NCI-H82 treated with DMSO at 0.1 percent for 48 hours (cell line): ENCODE measurements at regions not wholly inside any gene's neighbourhood (a gene's known extent, or its start where the extent isn't known, plus 50 kb on each side); places are given as distances from the start of the nearest gene placed in this dataset.
"Not testable (repeated sequence)": the region's sequence is repeated elsewhere in the genome, so short reads cannot be mapped to it uniquely, and the experiment has no call there.

ENCODE experiments used
- DNase-seq: peaks from one replicate; lab custom pipeline; 2025; ENCODE audit not compliant: unreplicated experiment; lab: John Stamatoyannopoulos, UW

DNA sequence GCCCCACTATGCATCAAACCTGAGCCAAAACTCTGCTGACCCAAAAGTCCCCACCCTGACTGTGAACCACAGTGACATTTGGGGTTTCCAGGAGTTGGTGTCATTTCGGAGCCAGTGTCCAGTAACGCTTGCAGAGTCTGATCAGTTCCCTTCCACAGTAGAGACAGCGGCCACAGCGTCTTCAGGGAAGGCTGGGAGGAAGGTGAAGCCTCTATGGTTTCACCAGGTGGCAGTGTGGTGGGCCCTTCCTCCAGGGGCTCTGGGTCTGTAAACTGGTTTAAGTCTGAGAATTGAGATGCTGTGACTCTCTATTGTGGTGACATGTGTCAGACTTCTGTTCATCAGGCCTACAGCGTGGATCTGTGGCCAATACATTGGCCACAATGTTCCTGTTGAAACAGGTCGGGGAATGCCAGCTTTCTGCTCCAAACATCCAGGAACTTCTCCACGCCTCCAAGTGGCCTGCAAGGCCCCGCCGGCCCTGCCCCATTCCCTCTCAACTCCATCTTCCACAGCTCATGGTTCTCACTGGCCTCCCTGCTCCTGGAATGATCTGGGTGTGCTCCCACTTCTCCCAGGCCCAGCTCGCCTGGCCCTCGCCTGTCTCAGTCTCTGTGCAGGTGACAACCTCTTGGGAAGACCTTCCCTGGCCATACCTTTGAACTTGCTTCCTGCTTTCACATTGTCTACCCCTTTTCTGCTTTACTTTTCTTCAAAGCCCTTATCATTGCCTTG lies 124.5 kb upstream of the FAM20C start:
- DNase-seq = no peak

- DNase-seq = no peak
These were observed 123.7 kb upstream of the FAM20C start for GRCh38 chr7:68629-69028.

DNA sequence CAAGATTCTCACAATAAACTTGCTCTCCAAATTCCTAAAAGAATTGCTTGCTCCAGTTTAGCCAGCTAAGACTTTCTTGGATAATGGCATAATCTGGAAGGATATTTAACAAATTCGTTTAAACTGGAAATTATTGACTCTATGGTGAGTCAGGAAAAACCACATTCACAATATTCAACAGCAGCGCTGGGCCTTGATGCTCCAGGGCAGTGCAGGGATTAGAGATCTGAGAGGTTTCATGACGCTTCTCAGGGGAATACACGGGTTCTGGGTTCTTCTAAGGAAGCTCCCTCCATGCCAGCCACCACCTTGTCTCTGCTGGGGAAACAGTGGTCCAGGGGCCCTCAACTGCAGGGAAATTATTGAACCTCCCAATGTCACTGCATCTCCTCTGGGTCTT lies 123.3 kb upstream of the FAM20C start:
- not testable (repeated sequence) for DNase-seq

DNA sequence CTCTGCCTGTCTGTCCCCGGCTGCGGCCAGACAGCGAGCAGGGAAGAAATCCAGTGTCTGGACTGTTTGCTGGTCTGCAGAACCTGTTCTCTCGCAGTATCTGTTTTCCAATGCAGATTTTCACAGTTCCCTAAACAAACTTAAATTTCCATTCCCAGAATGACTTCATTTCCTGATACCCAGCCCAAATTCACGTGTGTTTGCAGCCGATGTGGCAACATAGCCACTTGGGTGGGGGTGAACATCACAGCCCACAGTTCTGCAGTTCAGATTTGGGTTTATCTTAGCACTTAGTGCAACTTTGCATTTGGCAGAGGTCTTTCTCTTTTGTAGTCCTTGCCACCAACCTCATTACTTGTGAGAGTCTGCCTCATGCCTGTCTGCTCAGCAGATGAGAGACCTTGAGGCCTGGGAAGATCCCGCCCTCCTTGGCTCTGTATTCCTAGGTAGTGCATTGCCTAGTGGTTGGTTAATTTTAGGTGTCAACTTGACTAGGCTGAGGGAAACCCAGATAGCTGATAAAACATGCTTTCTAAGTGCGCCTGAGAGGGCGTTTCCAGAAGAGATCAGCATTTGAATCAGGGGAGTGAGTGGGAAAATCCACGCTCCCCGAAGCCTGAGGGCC lies 122.8 kb upstream of the FAM20C start:
- not testable (repeated sequence) for DNase-seq

DNA sequence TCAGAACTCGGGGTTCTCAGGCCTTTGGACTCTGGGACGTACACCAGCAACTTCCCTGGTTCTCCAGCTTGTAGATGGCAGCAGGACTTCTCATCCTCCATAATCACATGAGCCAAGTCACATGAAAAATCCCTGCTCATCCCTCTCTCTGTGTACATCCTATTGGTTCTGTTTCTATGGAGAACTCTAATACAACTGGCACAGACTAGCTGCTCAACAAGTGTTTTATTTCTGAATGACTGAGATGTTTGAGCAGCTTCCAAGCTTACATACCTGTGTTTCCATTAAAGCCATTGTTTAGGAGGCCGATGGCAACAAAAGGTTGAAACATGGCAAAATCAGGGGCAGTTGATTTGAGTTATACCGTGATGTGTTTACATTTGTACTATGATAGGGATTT lies 122.2 kb upstream of the FAM20C start:
- DNase-seq = not testable (repeated sequence)

DNA sequence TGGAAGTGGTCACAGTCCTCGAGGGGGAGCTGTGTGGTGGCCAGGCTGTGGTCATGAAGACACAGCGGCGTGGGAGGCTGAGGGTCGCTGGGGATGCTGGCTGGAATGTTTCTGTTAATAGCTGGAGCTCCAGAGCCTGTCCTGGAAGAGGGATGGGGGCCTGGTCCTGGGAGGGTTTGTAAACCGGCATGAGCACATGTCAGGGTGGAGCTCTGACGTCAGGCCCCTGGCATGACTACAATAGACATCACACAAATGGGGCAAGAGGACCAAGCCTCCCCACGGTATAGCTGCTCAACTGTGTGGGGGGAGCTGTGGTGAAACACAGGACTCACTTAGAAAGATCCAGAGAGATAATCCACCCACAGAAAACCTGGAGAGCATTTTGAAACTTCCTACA lies 121.4 kb upstream of the FAM20C start:
- DNase-seq = not testable (repeated sequence)

- not testable (repeated sequence) for DNase-seq
These were observed 119.9 kb upstream of the FAM20C start for GRCh38 chr7:72266-73057.

- DNase-seq = not testable (repeated sequence)
These were observed 119.4 kb upstream of the FAM20C start for GRCh38 chr7:73058-73331.

DNA sequence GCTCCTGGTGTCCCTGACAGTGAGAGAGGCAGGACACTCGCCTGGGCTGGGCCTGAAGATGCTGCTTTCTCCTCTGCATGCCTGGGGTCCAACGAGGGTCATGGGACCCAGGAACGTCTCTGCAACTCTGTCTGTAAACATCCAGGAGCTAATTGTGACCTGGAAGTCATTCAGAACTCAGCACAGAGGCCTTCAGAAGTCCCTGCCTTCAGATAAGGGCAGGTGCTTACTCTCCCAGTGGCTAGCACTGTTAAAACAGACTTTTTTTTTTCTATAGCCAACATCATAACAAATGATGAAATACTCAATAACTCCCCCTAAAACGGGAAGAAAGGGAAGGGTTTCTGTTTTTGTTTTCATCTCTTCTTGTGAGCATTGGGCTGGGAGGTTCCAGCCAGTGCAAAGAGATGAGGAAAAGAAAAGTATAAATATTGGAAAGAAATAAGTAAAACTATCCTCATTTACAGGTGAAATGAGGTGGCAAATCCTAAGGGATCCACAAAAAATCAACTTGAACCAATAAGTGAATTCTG lies 118.3 kb upstream of the FAM20C start:
- DNase-seq = not testable (repeated sequence)

DNA sequence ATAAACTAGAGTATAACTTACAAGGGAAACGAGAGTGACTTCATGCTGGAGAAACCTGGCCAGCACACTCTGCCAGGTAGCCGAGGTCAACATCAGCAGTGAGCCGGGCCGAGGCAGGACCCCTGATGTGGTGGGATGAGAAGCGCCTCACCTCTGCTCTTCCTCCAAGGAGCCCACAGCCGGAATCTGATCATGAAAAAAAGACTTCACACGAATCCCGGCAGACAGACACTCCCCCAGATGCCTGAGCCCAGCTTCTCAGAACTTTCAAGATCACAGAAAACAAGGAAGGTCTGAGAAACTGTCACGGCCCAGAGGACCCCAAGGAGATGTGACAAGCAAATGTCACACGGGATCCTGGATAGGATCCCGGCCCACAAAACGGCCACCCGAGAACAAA lies 116.9 kb upstream of the FAM20C start:
- DNase-seq = not testable (repeated sequence)

DNA sequence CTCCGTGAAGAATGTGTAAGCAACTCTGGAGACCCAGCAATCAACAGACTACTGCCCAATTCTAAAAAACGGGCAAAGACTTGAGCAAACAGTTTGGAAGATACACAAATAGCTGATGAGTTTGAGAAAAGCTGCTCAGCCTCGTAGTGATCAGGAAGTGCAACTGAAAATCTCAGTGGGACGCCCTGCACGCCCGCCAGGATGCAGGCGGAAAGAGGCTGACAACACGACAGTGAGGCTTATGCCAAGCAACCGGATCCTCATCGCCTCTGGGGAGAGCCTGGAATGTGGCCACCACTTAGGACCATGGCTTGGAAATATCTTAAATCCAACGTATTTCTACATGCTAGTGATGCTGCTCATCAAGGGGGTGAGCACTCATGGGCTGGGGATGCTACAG lies 116.2 kb upstream of the FAM20C start:
- DNase-seq = not testable (repeated sequence)

GRCh38 chr7:76829-77395 lies 115.5 kb upstream of the FAM20C start:
- not testable (repeated sequence) for DNase-seq

DNA sequence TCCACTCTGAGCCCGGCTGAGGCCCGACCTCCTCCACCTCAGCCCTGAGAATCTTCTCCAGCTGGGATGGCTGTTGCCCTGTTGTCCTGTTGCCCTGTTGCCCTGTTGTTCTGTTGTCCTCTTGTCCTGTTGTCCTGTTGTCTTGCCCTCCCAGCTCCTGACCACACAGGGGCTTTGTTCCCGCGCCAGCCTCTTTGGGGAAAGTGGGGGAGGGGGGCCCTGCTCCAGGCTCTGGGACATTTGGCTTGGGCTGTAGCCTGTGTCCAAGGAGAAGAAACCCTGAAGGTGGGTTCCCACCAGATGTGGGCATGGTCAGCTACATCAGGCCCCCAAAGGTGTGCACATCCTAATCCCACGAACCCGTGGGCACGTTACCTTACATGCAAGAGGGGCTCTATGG lies 113.5 kb upstream of the FAM20C start:
- DNase-seq = not testable (repeated sequence)

DNA sequence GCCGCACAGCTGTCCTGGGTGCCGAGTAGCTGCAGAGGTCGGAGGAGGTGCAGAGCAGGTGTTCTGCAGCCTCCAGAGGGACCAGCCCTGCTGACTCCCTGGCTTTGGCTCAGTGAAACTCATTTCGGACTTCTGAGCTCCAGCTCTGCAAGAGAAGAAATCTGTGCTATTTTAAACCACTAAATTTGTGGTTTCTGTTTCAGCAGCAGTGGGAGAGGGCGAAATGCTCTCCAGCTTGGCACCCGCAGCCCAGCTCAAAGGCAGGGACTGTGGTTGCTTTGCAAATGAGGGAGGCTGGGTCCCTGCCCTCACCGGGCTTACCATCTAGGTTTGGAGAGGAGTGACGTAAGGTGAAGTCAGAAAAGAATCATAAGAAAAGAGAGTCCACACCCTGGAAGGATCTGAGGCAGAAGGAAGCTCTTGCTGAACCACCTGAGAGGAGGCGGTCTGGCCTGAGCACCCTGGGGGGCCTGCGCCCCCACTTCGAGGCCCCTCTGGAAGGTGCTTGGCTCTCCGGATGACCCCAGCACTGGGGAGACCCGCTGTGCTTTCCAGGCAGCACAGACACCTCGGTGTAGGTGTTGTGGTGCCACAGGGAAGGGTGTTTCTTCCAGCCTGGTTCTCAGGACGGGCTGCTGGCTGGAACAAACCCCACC lies 112.8 kb upstream of the FAM20C start:
- not testable (repeated sequence) for DNase-seq

DNA sequence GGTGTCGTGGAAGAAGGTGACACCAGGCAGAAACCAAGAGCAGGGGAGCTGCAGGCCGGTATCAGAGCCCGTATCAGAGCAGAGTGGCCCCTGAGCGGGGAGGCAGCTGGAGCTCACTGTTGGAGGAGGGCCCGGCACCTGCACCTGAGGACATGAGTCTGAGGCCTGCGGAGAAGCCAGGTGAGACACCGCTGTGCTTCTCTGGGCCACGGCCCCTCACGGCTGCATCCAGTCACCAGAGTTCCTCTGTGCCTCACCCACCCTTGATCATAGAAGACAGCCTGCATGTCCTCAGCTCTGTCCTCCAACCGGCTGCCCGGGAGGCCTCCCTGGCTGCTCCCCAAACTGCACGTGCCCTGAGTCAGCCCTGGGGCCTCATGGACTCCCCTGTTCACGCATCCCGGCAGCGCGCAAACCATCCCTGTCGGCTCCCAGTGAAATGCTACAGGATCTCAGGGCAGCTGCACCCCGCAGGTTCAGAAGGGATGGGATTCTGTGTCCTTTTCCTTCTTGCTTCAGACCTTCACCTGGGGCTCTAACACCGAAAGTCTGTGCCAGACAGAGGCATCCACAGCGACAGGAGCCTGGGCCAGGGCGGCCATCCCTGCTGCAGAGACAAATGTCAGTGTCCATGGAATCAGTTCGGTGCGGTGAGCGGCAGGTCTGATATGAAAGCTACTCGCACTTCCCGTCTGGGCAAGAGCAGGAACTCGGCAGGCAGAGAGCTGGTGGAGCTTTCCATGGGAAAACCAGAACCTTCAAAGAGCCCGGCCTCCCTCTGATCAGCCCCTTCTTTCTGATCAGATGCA lies 111.9 kb upstream of the FAM20C start:
- no peak for DNase-seq

GRCh38 chr7:81068-81925 lies 111.1 kb upstream of the FAM20C start:
- no peak for DNase-seq

DNA sequence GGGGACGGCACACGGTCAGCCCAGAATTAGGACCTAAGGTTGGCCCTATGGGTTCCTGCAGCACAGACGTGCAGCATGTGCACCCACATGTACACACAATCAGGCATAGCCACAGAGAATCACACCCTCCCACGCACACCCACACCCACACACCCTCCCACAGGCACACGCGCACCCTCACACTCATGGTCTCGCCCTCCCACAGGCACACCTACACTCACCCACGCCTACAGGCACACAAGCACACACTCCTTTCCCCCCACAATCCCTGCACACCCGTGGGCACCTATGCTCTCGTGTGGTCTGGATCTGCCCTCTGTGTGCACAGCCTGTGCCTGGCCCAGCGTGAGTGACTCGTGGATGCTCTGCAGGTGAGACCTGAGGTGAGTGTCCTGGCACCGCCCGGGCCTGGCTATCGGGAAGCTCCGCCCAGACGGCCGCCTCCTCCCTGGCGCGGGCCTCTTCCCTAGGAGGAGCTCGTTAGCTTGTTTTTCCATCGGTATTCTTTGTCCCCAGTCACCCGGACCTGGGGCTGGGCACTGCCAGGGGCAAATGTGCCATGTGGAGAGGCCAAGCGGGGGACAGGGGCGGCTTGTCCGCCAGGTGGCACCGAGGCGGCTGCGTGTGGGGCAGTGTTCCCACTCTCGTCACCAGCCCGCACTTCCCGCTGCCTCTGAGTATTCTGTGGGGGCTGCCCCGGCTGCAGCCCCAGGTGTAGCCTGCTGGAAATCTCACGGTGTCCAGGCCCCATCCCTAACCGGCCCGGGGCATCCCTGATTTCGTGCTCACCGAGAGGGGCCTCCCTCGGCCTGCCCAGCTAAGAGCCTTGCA lies 110.2 kb upstream of the FAM20C start:
- no peak for DNase-seq

DNA sequence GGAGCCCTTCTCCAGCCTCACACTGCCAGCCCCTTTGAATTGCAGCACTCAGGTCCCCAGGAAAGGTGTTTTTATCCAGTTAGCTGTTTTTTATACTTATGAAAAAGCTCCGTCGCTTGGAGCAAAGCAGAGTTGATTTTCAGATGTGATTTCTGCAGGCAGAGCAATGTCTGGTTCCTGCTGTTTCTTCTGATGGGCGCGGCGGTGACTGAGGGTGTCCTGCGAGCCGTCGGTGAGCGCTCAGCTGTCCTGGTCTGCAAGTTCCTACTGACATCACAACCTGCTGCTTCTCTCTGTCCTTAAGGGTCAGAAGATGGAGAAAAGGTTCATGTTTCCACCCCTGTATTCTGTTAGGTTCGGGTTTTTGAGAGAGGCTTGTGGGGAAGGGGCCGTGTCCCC lies 109.6 kb upstream of the FAM20C start:
- DNase-seq = no peak
